Breast epithelium (tissue), 4 donors: ENCODE measurements at regions not wholly inside any gene's neighbourhood (a gene's known extent, or its start where the extent isn't known, plus 50 kb on each side); places are given as distances from the start of the nearest gene placed in this dataset.
"Not testable (repeated sequence)": the region's sequence is repeated elsewhere in the genome, so short reads cannot be mapped to it uniquely, and the experiment has no call there.

ENCODE experiments used
- DNase-seq, 2 donors: peaks; one replicate each; pipeline ENCODE4 v3.0.0-alpha.2; 2019; ENCODE audit warnings: low spot score in 2 of 2
- H3K27ac ChIP-seq, 2 donors: fragments of 200-600 bp; sonication (generic) in 1 of 2; one replicate each; pipeline ENCODE4 v1.5.1; 2016 to 2019; ENCODE audit warnings: mild to moderate bottlenecking in 1 of 2
- H3K27me3 ChIP-seq, 2 donors: fragments of 200-600 bp; sonication (generic) in 1 of 2; one replicate each; pipeline versions ENCODE4 v1.5.1 to v1.6.0; 2017 to 2019; ENCODE audit warnings: control low read depth in 1 of 2, mild to moderate bottlenecking in 1 of 2
- H3K36me3 ChIP-seq: fragments of 200-600 bp; one replicate; pipeline ENCODE4 v1.5.1; 2019
- H3K4me1 ChIP-seq, 2 donors: fragments of 200-600 bp; sonication (generic); one replicate each; pipeline ENCODE4 v1.5.1; 2016 to 2019; ENCODE audit warnings: control low read depth in 1 of 2
- H3K4me3 ChIP-seq, 3 donors: fragments of 200-600 bp; sonication (generic); 1 replicate in 2 of 3; 2 replicates in 1 of 3; pipeline ENCODE4 v1.5.1; 2016 to 2019; ENCODE audit warnings: mild to moderate bottlenecking in 3 of 3, moderate library complexity in 2 of 3
- H3K9me3 ChIP-seq, 2 donors: fragments of 200-600 bp; sonication (generic) in 1 of 2; one replicate each; pipeline ENCODE4 v1.5.1; 2016 to 2019; ENCODE audit warnings: control low read depth in 1 of 2
- CTCF ChIP-seq, 3 donors: fragments of 450-650 bp; IDR thresholded peaks; one replicate each; pipeline ENCODE4 v1.5.1; 2016 to 2017; ENCODE audit warnings: antibody characterized with exemption in 3 of 3, mild to moderate bottlenecking in 3 of 3, moderate library complexity in 3 of 3
- POLR2A ChIP-seq: fragments of 450-650 bp; IDR thresholded peaks from one replicate; pipeline ENCODE4 v1.6.1; 2016; ENCODE audit warnings: antibody characterized with exemption, mild to moderate bottlenecking, moderate library complexity
- POLR2AphosphoS5 ChIP-seq, 3 donors: sonication (generic); formaldehyde crosslinking; IDR thresholded peaks; one replicate each; pipeline ENCODE4 v1.6.1; 2017; ENCODE audit warnings: antibody characterized with exemption in 3 of 3
- intact Hi-C: fragments of 100-400 bp; cut with DNase I; formaldehyde crosslinking; loops from one replicate; pipeline ENCODE4 v1.15.1; 2023; ENCODE audit warnings: low total_unique reads

- Histone ChIP-seq H3K27ac (no peak overlapping the region), H3K27me3 (no peaks in the 10 kb centered on the region), H3K4me3 (no peak overlapping the region), H3K4me1 (no peaks in the 10 kb centered on the region), H3K36me3 (no peaks in the 10 kb centered on the region), H3K9me3 (peaks cover 0 to 5% of the 10 kb centered on the region in 2 donors)
- DNase-seq = no peak
- no peak for TF ChIP-seq POLR2AphosphoS5 (IDR thresholded peaks at IDR 0.05)
- no peak for TF ChIP-seq CTCF (IDR thresholded peaks at IDR 0.05)
- TF ChIP-seq POLR2A = no peak
- intact Hi-C loops = no loop called here
These were observed 117.0 kb downstream of the PCSK1 start for GRCh38 chr5:96316017-96316416.

GRCh38 chr5:96315431-96315830, 117.6 kb downstream of the PCSK1 start:
- H3K27me3 ChIP-seq = no peaks in the 10 kb centered on the region
- no peak for TF ChIP-seq POLR2AphosphoS5 (IDR thresholded peaks at IDR 0.05)
- no peak for TF ChIP-seq POLR2A
- no peak for TF ChIP-seq CTCF (IDR thresholded peaks at IDR 0.05)
- intact Hi-C loops = no loop called here
- H3K4me3 ChIP-seq = no peak overlapping the region
- H3K9me3 ChIP-seq = peaks cover 0 to 11% of the 10 kb centered on the region in 2 donors
- no peak for DNase-seq
- H3K36me3 ChIP-seq = no peaks in the 10 kb centered on the region
- H3K4me1 ChIP-seq = no peaks in the 10 kb centered on the region
- no peak overlapping the region for H3K27ac ChIP-seq

GRCh38 chr5:96312383-96312782, 120.7 kb downstream of the PCSK1 start:
- Histone ChIP-seq H3K9me3 (peaks cover 0 to 11% of the 10 kb centered on the region in 2 donors), H3K4me3 (no peak overlapping the region), H3K27me3 (no peaks in the 10 kb centered on the region), H3K27ac (no peak overlapping the region), H3K4me1 (no peaks in the 10 kb centered on the region), H3K36me3 (no peaks in the 10 kb centered on the region)
- intact Hi-C loops = no loop called here
- DNase-seq = no peak
- TF ChIP-seq POLR2AphosphoS5 (IDR thresholded peaks at IDR 0.05) = no peak
- TF ChIP-seq POLR2A = no peak
- no peak for TF ChIP-seq CTCF (IDR thresholded peaks at IDR 0.05)

GRCh38 chr5:96307047-96307446, 126.0 kb downstream of the PCSK1 start:
- H3K36me3 ChIP-seq, H3K27me3 ChIP-seq, H3K4me1 ChIP-seq, DNase-seq, intact Hi-C loops, H3K27ac ChIP-seq, H3K4me3 ChIP-seq: not testable (repeated sequence)
- H3K9me3 ChIP-seq = peaks cover 0 to 35% of the 10 kb centered on the region in 2 donors

GRCh38 chr5:96302174-96302738, 130.8 kb downstream of the PCSK1 start:
- intact Hi-C loops = no loop called here
- Histone ChIP-seq H3K9me3 (peaks cover 0 to 28% of the 10 kb centered on the region in 2 donors), H3K4me1 (no peaks in the 10 kb centered on the region), H3K36me3 (no peaks in the 10 kb centered on the region), H3K27ac (no peak overlapping the region), H3K4me3 (no peak overlapping the region), H3K27me3 (no peaks in the 10 kb centered on the region)
- TF ChIP-seq POLR2A = no peak
- no peak for TF ChIP-seq POLR2AphosphoS5 (IDR thresholded peaks at IDR 0.05)
- no peak for DNase-seq

GRCh38 chr5:96300976-96301375, 132.1 kb downstream of the PCSK1 start:
- no peak overlapping the region for H3K4me3 ChIP-seq
- H3K27ac ChIP-seq = no peak overlapping the region
- no peaks in the 10 kb centered on the region for H3K27me3 ChIP-seq
- H3K4me1 ChIP-seq = no peaks in the 10 kb centered on the region
- intact Hi-C loops = no loop called here
- DNase-seq = no peak
- H3K9me3 ChIP-seq = peaks cover 0 to 28% of the 10 kb centered on the region in 2 donors
- TF ChIP-seq CTCF (IDR thresholded peaks at IDR 0.05) (no peak), POLR2A (no peak), POLR2AphosphoS5 (IDR thresholded peaks at IDR 0.05) (no peak)
- H3K36me3 ChIP-seq = no peaks in the 10 kb centered on the region
